Thyroid gland (tissue), 4 donors: ENCODE measurements at regions not wholly inside any gene's neighbourhood (a gene's known extent, or its start where the extent isn't known, plus 50 kb on each side); places are given as distances from the start of the nearest gene placed in this dataset.

Experiments used
- CTCF ChIP-seq, 6 experiments: fragments of 200-600 bp in 3 of 6; fragments of 450-650 bp in 3 of 6; sonication (generic) in 3 of 6; IDR thresholded peaks; one replicate each; pipeline ENCODE4 v1.5.1; 2016 to 2019; ENCODE audit warnings: antibody characterized with exemption in 6 of 6, mild to moderate bottlenecking in 2 of 6, inconsistent platforms in 1 of 6, moderate library complexity in 1 of 6
- POLR2A ChIP-seq, 2 donors: fragments of 450-650 bp; IDR thresholded peaks; one replicate each; pipeline ENCODE4 v1.6.1; 2017; ENCODE audit warnings: antibody characterized with exemption in 2 of 2, mild to moderate bottlenecking in 2 of 2, moderate library complexity in 1 of 2

GRCh38 chr2:172219201-172219600 is 116.5 kb upstream of the DLX2 start:
- TF ChIP-seq CTCF (IDR thresholded peaks at IDR 0.05) = no peak
- TF ChIP-seq POLR2A (IDR thresholded peaks at IDR 0.05) = no peak
